Ectodermal cell (in vitro differentiated cells): ENCODE measurements at regions not wholly inside any gene's neighbourhood (a gene's known extent, or its start where the extent isn't known, plus 50 kb on each side); places are given as distances from the start of the nearest gene placed in this dataset.

ENCODE experiments used
- H3K27ac ChIP-seq: 2 replicates; pipeline ENCODE4 v1.7.0; 2013; ENCODE audit warnings: mild to moderate bottlenecking, low read depth, low read length; ENCODE audit not compliant: insufficient read depth, poor library complexity, severe bottlenecking
- H3K27me3 ChIP-seq: 2 replicates; pipeline ENCODE4 v1.7.0; 2013; ENCODE audit warnings: mild to moderate bottlenecking, low read length; ENCODE audit not compliant: insufficient read depth, control insufficient read depth, poor library complexity, severe bottlenecking
- H3K36me3 ChIP-seq: one replicate; pipeline ENCODE4 v1.7.0; 2013; ENCODE audit warnings: low read length; ENCODE audit not compliant: control insufficient read depth, insufficient read depth
- H3K4me1 ChIP-seq: one replicate; pipeline ENCODE4 v1.7.0; 2013; ENCODE audit warnings: low read length; ENCODE audit not compliant: control insufficient read depth, insufficient read depth
- H3K4me3 ChIP-seq: 2 replicates; pipeline ENCODE4 v1.7.0; 2013; ENCODE audit warnings: low read depth, low read length, control low read depth; ENCODE audit not compliant: insufficient read depth
- H3K9me3 ChIP-seq: 2 replicates; pipeline ENCODE4 v1.7.0; 2013; ENCODE audit warnings: mild to moderate bottlenecking, low read length, moderate library complexity; ENCODE audit not compliant: control insufficient read depth
- WGBS, 2 experiments: methylation state at CpG; one replicate each; pipeline ENCODE4 v1.1.7; 2013; ENCODE audit warnings: missing lambda C conversion rate in 2 of 2; 5-methylcytosine and 5-hydroxymethylcytosine counted together

DNA sequence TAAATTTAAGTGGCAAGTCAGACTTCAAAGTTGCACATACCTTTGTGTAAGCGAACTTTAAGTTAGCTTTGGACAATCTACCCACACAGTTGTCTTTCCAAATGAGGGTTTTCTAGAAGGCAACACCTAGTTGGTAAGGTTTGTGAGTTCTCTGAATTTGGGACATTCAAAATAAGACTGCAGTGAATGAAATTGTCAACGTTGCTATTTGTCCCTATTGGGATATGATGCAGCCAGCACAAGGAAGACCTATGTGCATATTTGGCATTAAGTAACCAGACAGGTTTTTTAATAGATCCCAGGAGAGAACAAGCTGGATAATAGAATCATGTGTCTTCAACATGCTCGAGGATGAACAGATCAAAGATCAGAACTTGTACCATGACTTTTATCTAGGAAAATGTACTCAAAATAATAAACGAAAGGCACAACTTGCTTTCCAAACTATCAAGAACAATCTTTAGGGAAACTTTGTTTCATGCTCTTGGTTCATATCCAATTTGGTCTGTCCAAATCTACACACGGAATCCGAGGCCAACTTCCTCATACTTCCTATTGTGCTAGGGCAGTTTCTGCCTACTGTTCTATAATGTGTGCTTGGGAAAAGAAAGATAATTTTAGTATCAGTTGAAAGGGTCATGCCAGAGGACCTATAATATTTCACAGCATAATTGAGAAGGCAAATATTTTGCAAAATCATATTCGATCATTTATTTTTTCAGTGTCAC lies 284.2 kb upstream of the SOX5 start:
- Histone ChIP-seq H3K4me1 (peaks cover 26% of the 10 kb centered on the region), H3K36me3 (no peaks in the 10 kb centered on the region), H3K4me3 (no peak overlapping the region), H3K9me3 (no peaks in the 10 kb centered on the region), H3K27ac (no peak overlapping the region), H3K27me3 (no peaks in the 10 kb centered on the region)
- 95% methylated on average over 7 of the region's 7 CpGs for WGBS, 2 experiments

DNA sequence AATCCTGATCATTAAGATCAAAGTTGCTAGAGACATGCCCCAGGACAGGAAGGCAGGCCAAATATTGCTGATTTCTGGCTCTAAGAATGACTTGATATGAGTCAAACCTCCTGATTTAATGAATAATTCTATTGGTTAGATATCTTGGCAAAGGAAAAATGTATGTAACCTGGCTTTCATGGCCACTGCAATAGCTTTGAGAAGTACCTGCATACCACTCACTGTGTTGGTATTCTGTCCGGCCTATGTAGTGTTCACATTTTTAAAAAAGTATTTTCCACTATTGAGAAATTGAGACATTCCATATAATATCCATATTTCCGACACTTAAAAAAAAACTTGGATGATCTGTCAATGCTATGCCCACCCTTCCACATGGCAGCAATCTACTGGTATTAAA lies 283.1 kb upstream of the SOX5 start:
- Histone ChIP-seq H3K4me1 (peaks cover 32% of the 10 kb centered on the region), H3K27ac (no peak overlapping the region), H3K9me3 (no peaks in the 10 kb centered on the region), H3K36me3 (no peaks in the 10 kb centered on the region), H3K27me3 (no peaks in the 10 kb centered on the region), H3K4me3 (no peak overlapping the region)
- WGBS, 2 experiments: 97 to 100% methylated on average over 2 of the region's 2 CpGs

- Histone ChIP-seq H3K27me3 (no peaks in the 10 kb centered on the region), H3K36me3 (no peaks in the 10 kb centered on the region), H3K4me1 (peaks cover 37% of the 10 kb centered on the region), H3K4me3 (no peak overlapping the region), H3K9me3 (no peaks in the 10 kb centered on the region), H3K27ac (no peak overlapping the region)
- WGBS, 2 experiments: 92 to 94% methylated on average over 2 to 5 of the region's 5 CpGs
Measured at GRCh38 chr12:24231298-24231697, 281.8 kb upstream of the SOX5 start.

GRCh38 chr12:24230061-24230701 lies 280.7 kb upstream of the SOX5 start:
- peaks cover 37% of the 10 kb centered on the region for H3K4me1 ChIP-seq
- WGBS, 2 experiments: 7 to 8% methylated on average over 8 of the region's 8 CpGs
- H3K27me3 ChIP-seq: no peaks in the 10 kb centered on the region
- H3K9me3 ChIP-seq: no peaks in the 10 kb centered on the region
- H3K27ac ChIP-seq: peak overlapping the region; percentile 92
- no peaks in the 10 kb centered on the region for H3K36me3 ChIP-seq
- peak overlapping the region; percentile 12 for H3K4me3 ChIP-seq

DNA sequence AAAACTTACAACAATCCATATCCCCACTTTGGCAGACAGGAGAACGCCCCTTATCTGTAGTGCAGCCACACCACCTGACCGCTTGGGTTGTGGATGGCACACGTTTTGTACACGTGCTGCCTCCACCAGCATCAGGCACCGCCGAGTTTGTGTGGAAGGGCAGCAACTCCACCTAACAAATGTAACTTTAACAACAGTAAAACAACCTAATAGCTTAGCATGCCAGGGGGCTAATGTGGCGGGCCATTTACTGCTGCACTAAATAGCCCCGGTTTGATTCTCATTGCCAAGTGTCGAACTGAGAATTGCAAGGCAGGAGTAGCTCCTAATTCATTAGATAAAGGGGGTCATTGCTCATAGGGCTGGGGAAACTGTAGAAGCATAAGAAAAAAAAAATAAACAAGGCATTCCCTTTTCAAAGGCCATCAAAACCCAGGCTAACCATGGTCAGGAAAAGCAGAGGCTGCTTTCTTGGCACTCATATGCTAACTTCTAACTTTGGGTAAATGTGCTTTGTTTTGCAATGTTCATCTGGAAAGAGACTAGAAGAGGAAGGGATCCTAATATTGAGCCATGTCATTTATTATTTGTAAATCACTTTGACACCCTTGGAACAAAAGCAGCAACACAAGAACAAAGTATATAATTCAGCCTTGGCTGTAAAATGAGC lies 279.7 kb upstream of the SOX5 start:
- Histone ChIP-seq H3K4me1 (peaks cover 41% of the 10 kb centered on the region), H3K36me3 (no peaks in the 10 kb centered on the region), H3K4me3 (no peak overlapping the region), H3K9me3 (no peaks in the 10 kb centered on the region), H3K27me3 (no peaks in the 10 kb centered on the region), H3K27ac (peak overlapping the region; percentile 47)
- 74 to 81% methylated on average over 9 of the region's 9 CpGs for WGBS, 2 experiments

DNA sequence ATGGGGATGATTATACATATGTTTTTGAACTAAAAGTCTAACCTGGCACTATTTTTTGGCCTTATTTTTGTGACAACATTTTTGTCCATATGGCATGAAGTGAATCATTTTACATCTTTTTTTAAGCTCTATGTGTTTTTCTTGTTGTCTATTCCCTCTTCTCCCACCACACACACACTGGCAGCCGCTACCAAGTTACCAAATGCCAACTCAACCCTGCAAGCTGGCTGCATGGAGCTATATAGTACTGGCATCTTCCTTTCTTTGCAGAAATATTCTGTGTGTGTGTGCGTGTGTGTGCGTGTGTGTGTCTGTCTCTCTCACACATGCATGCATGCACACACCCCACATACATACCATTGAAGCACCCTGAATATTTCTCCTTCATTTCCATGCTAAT lies 278.9 kb upstream of the SOX5 start:
- H3K4me1 ChIP-seq: peaks cover 41% of the 10 kb centered on the region
- no peak overlapping the region for H3K4me3 ChIP-seq
- WGBS, 2 experiments: 87 to 94% methylated on average over 3 of the region's 3 CpGs
- H3K27ac ChIP-seq: no peak overlapping the region
- no peaks in the 10 kb centered on the region for H3K27me3 ChIP-seq
- H3K9me3 ChIP-seq: no peaks in the 10 kb centered on the region
- no peaks in the 10 kb centered on the region for H3K36me3 ChIP-seq

DNA sequence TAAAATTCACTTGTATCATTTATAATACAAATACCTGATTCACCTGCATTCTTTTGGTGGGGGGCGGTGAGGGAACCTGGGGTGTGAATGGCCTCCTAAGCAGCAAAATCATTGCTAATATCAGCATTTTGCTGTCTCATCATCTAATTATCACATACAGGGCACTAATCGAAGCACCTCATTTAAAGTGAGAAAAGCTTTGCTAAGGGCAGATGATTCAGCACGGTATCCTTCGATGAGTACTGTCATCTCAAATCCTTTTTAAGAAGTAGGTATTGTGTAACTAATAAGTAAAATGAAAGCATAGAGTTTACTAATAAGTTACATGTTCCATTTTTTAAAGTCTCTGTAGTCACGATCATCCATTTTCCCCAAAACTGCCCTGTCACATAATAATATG lies 278.1 kb upstream of the SOX5 start:
- H3K4me1 ChIP-seq: peaks cover 41% of the 10 kb centered on the region
- H3K36me3 ChIP-seq: no peaks in the 10 kb centered on the region
- H3K27me3 ChIP-seq: no peaks in the 10 kb centered on the region
- H3K9me3 ChIP-seq: no peaks in the 10 kb centered on the region
- 95 to 96% methylated on average over 4 of the region's 5 CpGs for WGBS, 2 experiments
- H3K4me3 ChIP-seq: no peak overlapping the region
- H3K27ac ChIP-seq: no peak overlapping the region

DNA sequence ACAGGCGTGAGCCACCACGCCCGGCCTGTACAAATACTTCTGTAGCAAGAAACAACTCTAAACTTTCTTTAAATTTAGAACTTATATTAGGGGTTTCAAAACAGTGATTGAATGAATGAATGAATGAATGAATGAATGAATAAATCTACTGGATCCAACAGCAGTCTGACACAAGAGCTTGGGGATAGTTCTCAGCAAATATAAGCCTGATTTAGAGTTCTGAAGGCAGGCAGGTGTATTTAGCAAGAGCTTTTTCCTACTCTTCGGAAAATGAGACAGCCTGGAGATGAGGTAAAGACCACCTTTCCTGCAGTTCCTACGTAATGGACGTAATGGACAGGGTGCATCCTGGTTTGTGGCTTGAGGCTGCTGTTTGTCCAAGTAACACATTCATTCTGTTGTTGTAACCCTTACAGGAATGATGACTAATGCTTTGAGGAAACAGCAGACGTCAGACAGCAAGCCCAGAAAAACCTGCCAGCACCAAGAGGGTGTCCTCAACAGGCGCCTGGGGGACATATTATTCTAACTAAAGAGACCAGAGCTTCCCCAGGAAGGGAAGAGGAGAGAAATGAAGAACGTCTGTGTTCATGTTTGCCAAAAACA lies 277.4 kb upstream of the SOX5 start:
- Histone ChIP-seq H3K27ac (no peak overlapping the region), H3K4me3 (no peak overlapping the region), H3K27me3 (no peaks in the 10 kb centered on the region), H3K9me3 (no peaks in the 10 kb centered on the region), H3K4me1 (peaks cover 41% of the 10 kb centered on the region), H3K36me3 (no peaks in the 10 kb centered on the region)
- 89 to 90% methylated on average over 9 of the region's 9 CpGs for WGBS, 2 experiments

DNA sequence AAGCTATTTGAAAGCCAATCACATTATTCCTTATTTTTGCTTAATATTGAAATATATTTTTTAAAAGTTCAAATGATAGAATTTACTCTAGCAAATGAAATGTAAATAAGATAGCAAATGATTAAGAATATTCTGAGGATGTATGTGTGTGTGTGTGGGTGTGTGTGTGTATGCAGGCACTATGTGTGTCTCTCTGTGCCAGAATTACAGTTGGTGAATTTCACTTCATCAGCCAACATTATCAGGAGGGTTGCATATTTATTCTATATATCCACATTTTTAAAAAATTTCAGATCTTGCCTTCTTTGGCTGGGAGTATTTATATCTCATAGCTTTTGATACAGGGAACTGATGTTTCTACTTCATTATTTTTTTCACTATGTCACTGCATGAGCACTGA lies 274.9 kb upstream of the SOX5 start:
- no peaks in the 10 kb centered on the region for H3K36me3 ChIP-seq
- H3K4me1 ChIP-seq: peaks cover 21% of the 10 kb centered on the region
- H3K27me3 ChIP-seq: no peaks in the 10 kb centered on the region
- no peak overlapping the region for H3K27ac ChIP-seq
- H3K9me3 ChIP-seq: no peaks in the 10 kb centered on the region
- H3K4me3 ChIP-seq: no peak overlapping the region

- WGBS, 2 experiments: 85 to 86% methylated on average over 8 to 9 of the region's 9 CpGs
- Histone ChIP-seq H3K36me3 (no peaks in the 10 kb centered on the region), H3K4me3 (no peak overlapping the region)
Measured at GRCh38 chr12:24223926-24224325, 274.5 kb upstream of the SOX5 start.

More at GRCh38 chr12:24223926-24224325, 274.5 kb upstream of the SOX5 start:
- peaks cover 17% of the 10 kb centered on the region for H3K4me1 ChIP-seq
- H3K27me3 ChIP-seq: no peaks in the 10 kb centered on the region
- no peaks in the 10 kb centered on the region for H3K9me3 ChIP-seq
- H3K27ac ChIP-seq: no peak overlapping the region
